GM10266 (cell line): ENCODE measurements at regions not wholly inside any gene's neighbourhood (a gene's known extent, or its start where the extent isn't known, plus 50 kb on each side); places are given as distances from the start of the nearest gene placed in this dataset.

Source experiments
- DNase-seq: peaks from one replicate; pipeline ENCODE4 v3.0.0; 2012; ENCODE audit errors: extremely low spot score
- CTCF ChIP-seq: IDR thresholded peaks from 2 replicates; pipeline ENCODE4 v1.5.1; 2012; ENCODE audit warnings: mild to moderate bottlenecking, low read depth; ENCODE audit not compliant: control insufficient read depth, insufficient read depth; ENCODE audit errors: missing control alignments

- DNase-seq: no peak
- no peak for TF ChIP-seq CTCF
Measured at GRCh38 chr1:55559842-55560241, 344.7 kb upstream of the USP24 start.

GRCh38 chr1:55559161-55559611 is 344.0 kb upstream of the USP24 start:
- no peak for TF ChIP-seq CTCF
- no peak for DNase-seq

- TF ChIP-seq CTCF: no peak
- DNase-seq: no peak
Measured at GRCh38 chr1:55558515-55558914, 343.4 kb upstream of the USP24 start.

- DNase-seq: no peak
- TF ChIP-seq CTCF: no peak
Measured at GRCh38 chr1:55555956-55556725, 341.0 kb upstream of the USP24 start.

- no peak for DNase-seq
- no peak for TF ChIP-seq CTCF
Measured at GRCh38 chr1:55554611-55555010, 339.4 kb upstream of the USP24 start.

GRCh38 chr1:55552636-55553035 is 337.5 kb upstream of the USP24 start:
- DNase-seq: no peak
- TF ChIP-seq CTCF: no peak

GRCh38 chr1:55547405-55547804 is 332.2 kb upstream of the USP24 start:
- DNase-seq: no peak
- no peak for TF ChIP-seq CTCF
